Thyroid gland (tissue), 4 donors: ENCODE measurements at regions not wholly inside any gene's neighbourhood (a gene's known extent, or its start where the extent isn't known, plus 50 kb on each side); places are given as distances from the start of the nearest gene placed in this dataset.
A peak's percentile ranks its signal among the peaks of the same experiment; 100 is the strongest.

Source experiments
- DNase-seq, 2 donors: peaks; one replicate each; pipeline ENCODE4 v3.0.0-alpha.2; 2019
- H3K27ac ChIP-seq, 3 donors: fragments of 200-600 bp; sonication (generic); 1 replicate in 2 of 3; 2 replicates in 1 of 3; pipeline ENCODE4 v1.5.1; 2016 to 2019; ENCODE audit warnings: mild to moderate bottlenecking in 1 of 3, moderate library complexity in 1 of 3
- H3K27me3 ChIP-seq: fragments of 200-600 bp; sonication (generic); one replicate; pipeline ENCODE4 v1.5.1; 2019
- H3K36me3 ChIP-seq, 2 donors: fragments of 200-600 bp; sonication (generic); one replicate each; pipeline ENCODE4 v1.5.1; 2016 to 2019
- H3K4me1 ChIP-seq, 2 donors: fragments of 200-600 bp; sonication (generic); one replicate each; pipeline ENCODE4 v1.5.1; 2017 to 2019
- H3K4me3 ChIP-seq, 3 donors: fragments of 200-600 bp; sonication (generic); replicated peaks in 1 of 3; 1 replicate in 2 of 3; 2 replicates in 1 of 3; pipeline ENCODE4 v1.5.1; 2016; ENCODE audit warnings: mild to moderate bottlenecking in 1 of 3
- H3K9me3 ChIP-seq: fragments of 200-600 bp; sonication (generic); one replicate; pipeline ENCODE4 v1.5.1; 2017
- CTCF ChIP-seq, 6 experiments: fragments of 200-600 bp in 3 of 6; fragments of 450-650 bp in 3 of 6; sonication (generic) in 3 of 6; IDR thresholded peaks; one replicate each; pipeline ENCODE4 v1.5.1; 2016 to 2019; ENCODE audit warnings: antibody characterized with exemption in 6 of 6, mild to moderate bottlenecking in 2 of 6, inconsistent platforms in 1 of 6, moderate library complexity in 1 of 6
- POLR2A ChIP-seq, 2 donors: fragments of 450-650 bp; IDR thresholded peaks; one replicate each; pipeline ENCODE4 v1.6.1; 2017; ENCODE audit warnings: antibody characterized with exemption in 2 of 2, mild to moderate bottlenecking in 2 of 2, moderate library complexity in 1 of 2
- WGBS, 2 donors: methylation state at CpG; one replicate each; pipeline ENCODE4 v1.1.5; 2017; 5-methylcytosine and 5-hydroxymethylcytosine counted together
- intact Hi-C: fragments of 100-400 bp; cut with DNase I; formaldehyde crosslinking; loops from one replicate; pipeline ENCODE4 v1.15.1; 2023

- intact Hi-C loops, result loop anchor here (5.0 to 10.0 kb wide), 2 partner anchors 603 to 780 kb away; no protein-coding TSS in a partner anchor
- no peak for DNase-seq
- Histone ChIP-seq H3K4me3 (no peak overlapping the region), H3K27me3 (no peaks in the 10 kb centered on the region), H3K9me3 (no peaks in the 10 kb centered on the region), H3K27ac (no peak overlapping the region), H3K36me3 (no peaks in the 10 kb centered on the region), H3K4me1 (no peaks in the 10 kb centered on the region)
- no peak for TF ChIP-seq POLR2A (IDR thresholded peaks at IDR 0.05)
- no peak for TF ChIP-seq CTCF (IDR thresholded peaks at IDR 0.05)
- WGBS, 2 donors, result 78 to 82% methylated on average over 2 of the region's 2 CpGs
Measured at GRCh38 chr13:76474966-76475365, 411.2 kb downstream of the KCTD12 start.

GRCh38 chr13:76474356-76474755 lies 411.8 kb downstream of the KCTD12 start:
- Histone ChIP-seq H3K27ac (no peak overlapping the region), H3K4me1 (no peaks in the 10 kb centered on the region), H3K4me3 (no peak overlapping the region), H3K27me3 (no peaks in the 10 kb centered on the region), H3K36me3 (no peaks in the 10 kb centered on the region), H3K9me3 (no peaks in the 10 kb centered on the region)
- TF ChIP-seq POLR2A (IDR thresholded peaks at IDR 0.05), result no peak
- TF ChIP-seq CTCF (IDR thresholded peaks at IDR 0.05), result no peak
- 85 to 90% methylated on average over 1 of the region's 1 CpG for WGBS, 2 donors
- no peak for DNase-seq
- intact Hi-C loops, result loop anchor here (5.0 to 10.0 kb wide), 2 partner anchors 602 to 780 kb away; no protein-coding TSS in a partner anchor

- H3K36me3 ChIP-seq, result no peaks in the 10 kb centered on the region
- H3K4me1 ChIP-seq, result no peaks in the 10 kb centered on the region
- H3K27ac ChIP-seq, result no peak overlapping the region
- no peaks in the 10 kb centered on the region for H3K9me3 ChIP-seq
- no peaks in the 10 kb centered on the region for H3K27me3 ChIP-seq
- DNase-seq, result peak; percentile 73 to 79
- H3K4me3 ChIP-seq, result no peak overlapping the region
- intact Hi-C loops, result loop anchor here (5.0 to 10.0 kb wide), 2 partner anchors 601 to 779 kb away; no protein-coding TSS in a partner anchor
- peak; percentile 70 to 99 (median 88) for TF ChIP-seq CTCF (IDR thresholded peaks at IDR 0.05)
- no peak for TF ChIP-seq POLR2A (IDR thresholded peaks at IDR 0.05)
Measured at GRCh38 chr13:76473552-76474134, 412.6 kb downstream of the KCTD12 start.

GRCh38 chr13:76472916-76473315 lies 413.3 kb downstream of the KCTD12 start:
- Histone ChIP-seq H3K4me3 (no peak overlapping the region), H3K4me1 (no peaks in the 10 kb centered on the region), H3K27me3 (no peaks in the 10 kb centered on the region), H3K9me3 (no peaks in the 10 kb centered on the region), H3K27ac (no peak overlapping the region), H3K36me3 (no peaks in the 10 kb centered on the region)
- WGBS, 2 donors, result 92 to 93% methylated on average over 2 of the region's 2 CpGs
- TF ChIP-seq POLR2A (IDR thresholded peaks at IDR 0.05) (no peak), CTCF (IDR thresholded peaks at IDR 0.05) (no peak)
- intact Hi-C loops, result loop anchor here (5.0 to 10.0 kb wide), 2 partner anchors 601 to 778 kb away; no protein-coding TSS in a partner anchor
- no peak for DNase-seq

- 82 to 86% methylated on average over 1 of the region's 1 CpG for WGBS, 2 donors
- H3K36me3 ChIP-seq, result no peaks in the 10 kb centered on the region
- H3K9me3 ChIP-seq, result no peaks in the 10 kb centered on the region
- no peak overlapping the region for H3K27ac ChIP-seq
- no peak overlapping the region for H3K4me3 ChIP-seq
- TF ChIP-seq CTCF (IDR thresholded peaks at IDR 0.05) (no peak), POLR2A (IDR thresholded peaks at IDR 0.05) (no peak)
- no peaks in the 10 kb centered on the region for H3K4me1 ChIP-seq
- no peak for DNase-seq
- no peaks in the 10 kb centered on the region for H3K27me3 ChIP-seq
- intact Hi-C loops, result loop anchor here (5.0 to 10.0 kb wide), 2 partner anchors 599 to 777 kb away; no protein-coding TSS in a partner anchor
Measured at GRCh38 chr13:76471486-76471885, 414.7 kb downstream of the KCTD12 start.
